ENCODE measurements at regions not wholly inside any gene's neighbourhood (a gene's known extent, or its start where the extent isn't known, plus 50 kb on each side); places are given as distances from the start of the nearest gene placed in this dataset.

GRCh38 chr14:26113911-26114640, 483.8 kb downstream of the NOVA1 start:
- Histone ChIP-seq H3K4me1 (ENCODE audit: insufficient read depth, poor library complexity, severe bottlenecking) (no peaks in the 10 kb centered on the region), H3K4me3 (ENCODE audit: severe bottlenecking) (no peak overlapping the region), H3K27me3 (ENCODE audit: insufficient read depth, poor library complexity, severe bottlenecking) (peaks cover 3% of the 10 kb centered on the region), H3K36me3 (ENCODE audit: low read depth) (no peaks in the 10 kb centered on the region), H3K27ac (ENCODE audit: poor library complexity, severe bottlenecking) (no peak overlapping the region), H3K9me3 (ENCODE audit: severe bottlenecking) (no peaks in the 10 kb centered on the region)
- TF ChIP-seq, protein P1, sequence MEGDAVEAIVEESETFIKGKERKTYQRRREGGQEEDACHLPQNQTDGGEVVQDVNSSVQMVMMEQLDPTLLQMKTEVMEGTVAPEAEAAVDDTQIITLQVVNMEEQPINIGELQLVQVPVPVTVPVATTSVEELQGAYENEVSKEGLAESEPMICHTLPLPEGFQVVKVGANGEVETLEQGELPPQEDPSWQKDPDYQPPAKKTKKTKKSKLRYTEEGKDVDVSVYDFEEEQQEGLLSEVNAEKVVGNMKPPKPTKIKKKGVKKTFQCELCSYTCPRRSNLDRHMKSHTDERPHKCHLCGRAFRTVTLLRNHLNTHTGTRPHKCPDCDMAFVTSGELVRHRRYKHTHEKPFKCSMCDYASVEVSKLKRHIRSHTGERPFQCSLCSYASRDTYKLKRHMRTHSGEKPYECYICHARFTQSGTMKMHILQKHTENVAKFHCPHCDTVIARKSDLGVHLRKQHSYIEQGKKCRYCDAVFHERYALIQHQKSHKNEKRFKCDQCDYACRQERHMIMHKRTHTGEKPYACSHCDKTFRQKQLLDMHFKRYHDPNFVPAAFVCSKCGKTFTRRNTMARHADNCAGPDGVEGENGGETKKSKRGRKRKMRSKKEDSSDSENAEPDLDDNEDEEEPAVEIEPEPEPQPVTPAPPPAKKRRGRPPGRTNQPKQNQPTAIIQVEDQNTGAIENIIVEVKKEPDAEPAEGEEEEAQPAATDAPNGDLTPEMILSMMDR (IDR thresholded peaks at IDR 0.05; ENCODE audit: poor library complexity, severe bottlenecking): no peak
- DNase-seq (ENCODE audit: low spot score) (no peak), ATAC-seq (ENCODE audit: low read depth) (no peak)

GRCh38 chr14:26104717-26105116, 493.1 kb downstream of the NOVA1 start:
- DNase-seq (ENCODE audit: low spot score) (no peak), ATAC-seq (ENCODE audit: low read depth) (no peak)
- Histone ChIP-seq H3K36me3 (ENCODE audit: low read depth) (no peaks in the 10 kb centered on the region), H3K27me3 (ENCODE audit: insufficient read depth, poor library complexity, severe bottlenecking) (peaks cover 7% of the 10 kb centered on the region), H3K9me3 (ENCODE audit: severe bottlenecking) (no peaks in the 10 kb centered on the region), H3K4me3 (ENCODE audit: severe bottlenecking) (no peak overlapping the region), H3K4me1 (ENCODE audit: insufficient read depth, poor library complexity, severe bottlenecking) (no peaks in the 10 kb centered on the region), H3K27ac (ENCODE audit: poor library complexity, severe bottlenecking) (no peak overlapping the region)
- TF ChIP-seq, protein P1 (IDR thresholded peaks at IDR 0.05; ENCODE audit: poor library complexity, severe bottlenecking): no peak

DNA sequence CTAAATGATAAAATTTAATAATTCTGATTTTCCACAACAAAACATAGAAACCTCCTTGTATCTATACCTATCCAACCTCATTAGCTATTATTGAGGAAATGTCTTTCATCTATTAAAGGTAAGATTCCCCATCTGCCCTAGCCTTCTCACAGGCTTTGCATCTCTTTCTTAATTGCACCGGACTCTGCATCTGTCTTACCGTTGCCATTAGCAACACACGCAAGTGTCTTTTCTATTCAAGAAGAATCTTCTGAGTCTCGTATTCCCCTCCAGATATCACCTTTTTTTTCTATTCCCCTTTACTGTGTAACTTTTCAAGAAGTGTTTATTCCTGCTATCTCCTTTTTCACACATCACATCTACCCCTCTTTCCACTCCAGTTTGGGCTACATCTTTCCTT, 500.0 kb downstream of the NOVA1 start:
- no peaks in the 10 kb centered on the region for H3K4me1 ChIP-seq (ENCODE audit: insufficient read depth, poor library complexity, severe bottlenecking)
- H3K27me3 ChIP-seq (ENCODE audit: insufficient read depth, poor library complexity, severe bottlenecking): peaks cover 7% of the 10 kb centered on the region
- no peak overlapping the region for H3K4me3 ChIP-seq (ENCODE audit: severe bottlenecking)
- TF ChIP-seq, protein P1 (IDR thresholded peaks at IDR 0.05; ENCODE audit: poor library complexity, severe bottlenecking): no peak
- DNase-seq (ENCODE audit: low spot score): no peak
- H3K9me3 ChIP-seq (ENCODE audit: severe bottlenecking): no peaks in the 10 kb centered on the region
- no peak overlapping the region for H3K27ac ChIP-seq (ENCODE audit: poor library complexity, severe bottlenecking)
- H3K36me3 ChIP-seq (ENCODE audit: low read depth): no peaks in the 10 kb centered on the region
- no peak for ATAC-seq (ENCODE audit: low read depth)

- Histone ChIP-seq H3K27ac (ENCODE audit: poor library complexity, severe bottlenecking) (no peak overlapping the region), H3K9me3 (ENCODE audit: severe bottlenecking) (no peaks in the 10 kb centered on the region), H3K27me3 (ENCODE audit: insufficient read depth, poor library complexity, severe bottlenecking) (peaks cover 8% of the 10 kb centered on the region), H3K4me1 (ENCODE audit: insufficient read depth, poor library complexity, severe bottlenecking) (no peaks in the 10 kb centered on the region), H3K4me3 (ENCODE audit: severe bottlenecking) (no peak overlapping the region), H3K36me3 (ENCODE audit: low read depth) (no peaks in the 10 kb centered on the region)
- TF ChIP-seq, protein P1 (IDR thresholded peaks at IDR 0.05; ENCODE audit: poor library complexity, severe bottlenecking): no peak
- DNase-seq (ENCODE audit: low spot score) (no peak), ATAC-seq (ENCODE audit: low read depth) (no peak)
Measured at GRCh38 chr14:26088275-26088674, 509.6 kb downstream of the NOVA1 start.

DNA sequence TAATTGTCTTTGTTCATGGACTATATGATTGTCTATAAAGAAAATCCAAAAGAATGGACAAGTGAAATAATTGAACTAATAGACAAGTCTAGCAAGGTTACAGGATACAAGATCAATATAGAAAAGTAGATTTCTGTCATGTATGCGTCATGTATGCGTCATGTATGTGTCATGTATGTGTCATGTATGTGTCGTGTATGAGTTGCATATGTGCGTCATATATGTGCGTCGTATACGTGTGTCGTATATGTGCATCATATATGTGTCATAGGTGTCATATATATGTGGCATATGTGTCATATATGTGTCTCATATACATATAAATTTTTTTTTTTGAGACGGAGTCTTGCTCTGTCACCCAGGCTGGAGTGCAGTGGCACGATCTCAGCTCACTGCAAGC, 516.8 kb downstream of the NOVA1 start:
- TF ChIP-seq, protein P1 (IDR thresholded peaks at IDR 0.05; ENCODE audit: poor library complexity, severe bottlenecking): no peak

More for the DNA sequence above, 516.8 kb downstream of the NOVA1 start:
- no peaks in the 10 kb centered on the region for H3K4me1 ChIP-seq (ENCODE audit: insufficient read depth, poor library complexity, severe bottlenecking)
- DNase-seq (ENCODE audit: low spot score) (no peak), ATAC-seq (ENCODE audit: low read depth) (no peak)
- no peak overlapping the region for H3K27ac ChIP-seq (ENCODE audit: poor library complexity, severe bottlenecking)
- H3K36me3 ChIP-seq (ENCODE audit: low read depth): no peaks in the 10 kb centered on the region
- no peaks in the 10 kb centered on the region for H3K9me3 ChIP-seq (ENCODE audit: severe bottlenecking)
- peaks cover 13% of the 10 kb centered on the region for H3K27me3 ChIP-seq (ENCODE audit: insufficient read depth, poor library complexity, severe bottlenecking)
- no peak overlapping the region for H3K4me3 ChIP-seq (ENCODE audit: severe bottlenecking)
